ELR (cell line): ENCODE measurements at regions not wholly inside any gene's neighbourhood (a gene's known extent, or its start where the extent isn't known, plus 50 kb on each side); places are given as distances from the start of the nearest gene placed in this dataset.

Experiments used
- DNase-seq: peaks from one replicate; pipeline ENCODE4 v3.0.0-alpha.2; 2015; ENCODE audit warnings: low read depth

GRCh38 chr2:18001671-18002070 lies 123.2 kb downstream of the KCNS3 start:
- DNase-seq: no peak

- DNase-seq: no peak
These were observed 118.5 kb downstream of the KCNS3 start for GRCh38 chr2:17996978-17997377.

- DNase-seq: no peak
These were observed 117.1 kb downstream of the KCNS3 start for GRCh38 chr2:17995593-17995992.
